Fibroblast of skin of left biceps (primary cell): ENCODE measurements at regions not wholly inside any gene's neighbourhood (a gene's known extent, or its start where the extent isn't known, plus 50 kb on each side); places are given as distances from the start of the nearest gene placed in this dataset.

ENCODE experiments used
- DNase-seq, 2 experiments: peaks; one replicate each; pipeline ENCODE4 v3.0.0-alpha.2; 2013; ENCODE audit warnings: low read depth in 2 of 2

- no peak for DNase-seq
These were observed 163.3 kb upstream of the NABP1 start for GRCh38 chr2:191514613-191515012.

GRCh38 chr2:191515551-191515950 lies 162.4 kb upstream of the NABP1 start:
- no peak for DNase-seq

GRCh38 chr2:191516260-191516659 lies 161.7 kb upstream of the NABP1 start:
- no peak for DNase-seq

GRCh38 chr2:191521608-191522208 lies 156.2 kb upstream of the NABP1 start:
- DNase-seq, result no peak

- no peak for DNase-seq
These were observed 155.3 kb upstream of the NABP1 start for GRCh38 chr2:191522478-191523120.

- DNase-seq, result no peak
These were observed 151.8 kb upstream of the NABP1 start for GRCh38 chr2:191526091-191526490.

- no peak for DNase-seq
These were observed 151.4 kb upstream of the NABP1 start for GRCh38 chr2:191526536-191526935.

GRCh38 chr2:191526953-191527556 lies 150.9 kb upstream of the NABP1 start:
- no peak for DNase-seq

- DNase-seq, result no peak
These were observed 147.3 kb upstream of the NABP1 start for GRCh38 chr2:191530618-191531017.

GRCh38 chr2:191533693-191534180 lies 144.2 kb upstream of the NABP1 start:
- DNase-seq, result peak in 1 of 2 experiments; percentile 6

- no peak for DNase-seq
These were observed 140.0 kb upstream of the NABP1 start for GRCh38 chr2:191537921-191538320.

GRCh38 chr2:191538334-191538903 lies 139.5 kb upstream of the NABP1 start:
- no peak for DNase-seq

GRCh38 chr2:191539068-191539467 lies 138.9 kb upstream of the NABP1 start:
- DNase-seq, result peak in 1 of 2 experiments; percentile 4

GRCh38 chr2:191540681-191541080 lies 137.3 kb upstream of the NABP1 start:
- DNase-seq, result no peak

- no peak for DNase-seq
These were observed 134.2 kb upstream of the NABP1 start for GRCh38 chr2:191543708-191544107.

- DNase-seq, result no peak
These were observed 133.4 kb upstream of the NABP1 start for GRCh38 chr2:191544461-191545062.

- no peak for DNase-seq
These were observed 132.6 kb upstream of the NABP1 start for GRCh38 chr2:191545361-191545760.

GRCh38 chr2:191552066-191552465 lies 125.9 kb upstream of the NABP1 start:
- no peak for DNase-seq

- no peak for DNase-seq
These were observed 123.7 kb upstream of the NABP1 start for GRCh38 chr2:191554240-191554639.

- DNase-seq, result peak; percentile 48 to 52
These were observed 122.7 kb upstream of the NABP1 start for GRCh38 chr2:191555092-191555742.

GRCh38 chr2:191556463-191556862 lies 121.5 kb upstream of the NABP1 start:
- DNase-seq, result no peak

GRCh38 chr2:191557841-191558240 lies 120.1 kb upstream of the NABP1 start:
- no peak for DNase-seq
